H1 (cell line): ENCODE measurements at regions not wholly inside any gene's neighbourhood (a gene's known extent, or its start where the extent isn't known, plus 50 kb on each side); places are given as distances from the start of the nearest gene placed in this dataset.

Experiments used
- CTCF ChIA-PET: fragments of 300-600 bp; sonication (Branson Sonifier 250); formaldehyde crosslinking; loops from one replicate; lab custom pipeline; 2021; ENCODE audit not compliant: partially characterized antibody; lab: Charles Lee
- POLR2A ChIA-PET: fragments of 300-600 bp; sonication (Branson Sonifier 250); formaldehyde crosslinking; loops from one replicate; lab custom pipeline; 2021; ENCODE audit warnings: inconsistent platforms; ENCODE audit not compliant: partially characterized antibody; lab: Charles Lee
- DNase-seq, 2 experiments: peaks; one replicate each; pipeline versions ENCODE4 v3.0.0 to v3.0.0-alpha.2; 2010 to 2022; ENCODE audit warnings: low spot score in 2 of 2, low read depth in 1 of 2, mixed read lengths in 1 of 2
- FAIRE-seq: peaks from 2 replicates; lab custom pipeline; 2011; peaks lifted over from hg19 to GRCh38; lab: Jason Lieb, UNC
- H2AFZ ChIP-seq: 2 replicates; pipeline ENCODE4 v1.8.1; 2012; ENCODE audit warnings: low read length, inconsistent platforms
- H2AK5ac ChIP-seq: 2 replicates; pipeline ENCODE4 v1.6.1; 2013; ENCODE audit warnings: low read depth, low read length
- H2BK120ac ChIP-seq: replicated peaks from 2 replicates; pipeline ENCODE3; 2013; ENCODE audit warnings: low read depth, low read length, inconsistent platforms
- H2BK12ac ChIP-seq: 2 replicates; pipeline ENCODE4 v1.6.1; 2013; ENCODE audit warnings: low read depth, low read length
- H2BK15ac ChIP-seq: 2 replicates; pipeline ENCODE4 v1.6.1; 2013; ENCODE audit warnings: low read length
- H2BK20ac ChIP-seq: 2 replicates; pipeline ENCODE4 v1.6.1; 2013; ENCODE audit warnings: low read length
- H2BK5ac ChIP-seq: 2 replicates; pipeline ENCODE4 v1.6.1; 2013; ENCODE audit warnings: low read depth, low read length
- H3K14ac ChIP-seq: 2 replicates; pipeline ENCODE4 v1.6.1; 2013; ENCODE audit warnings: inconsistent platforms; ENCODE audit not compliant: insufficient read length
- H3K18ac ChIP-seq: 2 replicates; pipeline ENCODE4 v1.6.1; 2013; ENCODE audit warnings: low read length; ENCODE audit errors: extremely low read depth
- H3K23ac ChIP-seq: 2 replicates; pipeline ENCODE4 v1.6.1; 2013; ENCODE audit warnings: inconsistent platforms; ENCODE audit not compliant: insufficient read length
- H3K23me2 ChIP-seq: 2 replicates; pipeline ENCODE4 v1.6.1; 2013; ENCODE audit warnings: low read depth, low read length
- H3K27ac ChIP-seq: 2 replicates; pipeline ENCODE4 v1.6.1; 2011; ENCODE audit warnings: low read depth, low read length, inconsistent platforms
- H3K27me3 ChIP-seq, 4 experiments: replicated peaks in 1 of 4; 1 replicate in 1 of 4; 2 replicates in 3 of 4; pipeline versions ENCODE4 v1.6.1 to v1.8.1; 2011 to 2013; ENCODE audit warnings: low read length in 3 of 4, mild to moderate bottlenecking in 3 of 4, inconsistent platforms in 2 of 4, mixed read lengths in 2 of 4, moderate library complexity in 1 of 4; ENCODE audit not compliant: control insufficient read depth in 3 of 4, insufficient read depth in 3 of 4; ENCODE audit errors: extremely low read depth in 1 of 4
- H3K36me3 ChIP-seq, 4 experiments: 2 replicates each; pipeline versions ENCODE4 v1.6.1 to v1.8.1; 2011 to 2013; ENCODE audit warnings: mild to moderate bottlenecking in 4 of 4, low read length in 3 of 4, moderate library complexity in 2 of 4, control low read depth in 1 of 4, inconsistent platforms in 1 of 4; ENCODE audit not compliant: insufficient read depth in 4 of 4, control insufficient read depth in 2 of 4
- H3K4ac ChIP-seq: replicated peaks from 2 replicates; pipeline ENCODE3; 2013; ENCODE audit warnings: low read length, low read depth, mixed read lengths, inconsistent platforms; ENCODE audit not compliant: insufficient read length
- H3K4me1 ChIP-seq, 4 experiments: replicated peaks in 1 of 4; 1 replicate in 1 of 4; 2 replicates in 3 of 4; pipeline versions ENCODE4 v1.6.1 to v1.8.1; 2011 to 2013; ENCODE audit warnings: low read length in 3 of 4, inconsistent platforms in 2 of 4, mixed read lengths in 1 of 4; ENCODE audit not compliant: insufficient read depth in 4 of 4, control insufficient read depth in 3 of 4
- H3K4me2 ChIP-seq, 2 experiments: 2 replicates each; pipeline versions ENCODE4 v1.6.1 to v1.8.1; 2011 to 2013; ENCODE audit warnings: low read depth in 2 of 2, low read length in 2 of 2, control low read depth in 1 of 2, inconsistent platforms in 1 of 2, mild to moderate bottlenecking in 1 of 2; ENCODE audit not compliant: insufficient read depth in 1 of 2
- H3K4me3 ChIP-seq, 4 experiments: fragments of 200-600, 300-600 bp in 1 of 4; sonication (generic), shearing (Covaris generic), sonication (Bioruptor Twin) in 1 of 4; 2 replicates each; pipeline versions ENCODE4 v1.5.1 to v1.8.1; 2011 to 2016; ENCODE audit warnings: low read length in 4 of 4, low read depth in 3 of 4, control low read depth in 2 of 4, inconsistent platforms in 2 of 4, mild to moderate bottlenecking in 2 of 4, mixed read lengths in 1 of 4, moderate library complexity in 1 of 4; ENCODE audit not compliant: insufficient read depth in 2 of 4; ENCODE audit errors: extremely low read depth in 1 of 4
- H3K56ac ChIP-seq: replicated peaks from 2 replicates; pipeline ENCODE3; 2013; ENCODE audit warnings: low read depth, mild to moderate bottlenecking, mixed read lengths, low read length, inconsistent platforms; ENCODE audit not compliant: insufficient read length
- H3K79me1 ChIP-seq: 2 replicates; pipeline ENCODE4 v1.6.1; 2013; ENCODE audit warnings: low read depth, low read length, control low read depth
- H3K79me2 ChIP-seq, 2 experiments: 2 replicates each; pipeline versions ENCODE4 v1.6.1 to v1.8.1; 2012 to 2013; ENCODE audit warnings: low read length in 2 of 2, mild to moderate bottlenecking in 2 of 2, inconsistent platforms in 1 of 2; ENCODE audit not compliant: insufficient read depth in 2 of 2, control insufficient read depth in 1 of 2
- H3K9ac ChIP-seq, 4 experiments: replicated peaks in 1 of 4; 1 replicate in 1 of 4; 2 replicates in 3 of 4; pipeline versions ENCODE4 v1.6.1 to v1.8.1; 2011 to 2013; ENCODE audit warnings: low read depth in 3 of 4, low read length in 3 of 4, control low read depth in 2 of 4, mild to moderate bottlenecking in 2 of 4, moderate library complexity in 2 of 4, inconsistent platforms in 1 of 4; ENCODE audit errors: extremely low read depth in 1 of 4
- H3K9me3 ChIP-seq, 2 experiments: 2 replicates each; pipeline versions ENCODE4 v1.6.1 to v1.8.1; 2012 to 2013; ENCODE audit warnings: mild to moderate bottlenecking in 2 of 2, moderate library complexity in 2 of 2, control low read depth in 1 of 2, inconsistent platforms in 1 of 2, low read depth in 1 of 2, low read length in 1 of 2, mixed read lengths in 1 of 2; ENCODE audit not compliant: insufficient read depth in 2 of 2
- H4K20me1 ChIP-seq, 2 experiments: replicated peaks in 1 of 2; 2 replicates each; pipeline versions ENCODE3 to v1.8.1; 2011 to 2013; ENCODE audit warnings: inconsistent platforms in 2 of 2, low read length in 2 of 2, mild to moderate bottlenecking in 1 of 2; ENCODE audit not compliant: insufficient read depth in 2 of 2, control insufficient read depth in 1 of 2
- H4K5ac ChIP-seq: 2 replicates; pipeline ENCODE4 v1.6.1; 2013; ENCODE audit warnings: low read length, low read depth, mixed read lengths, inconsistent platforms; ENCODE audit not compliant: insufficient read length
- H4K8ac ChIP-seq: 2 replicates; pipeline ENCODE4 v1.8.0; 2013; ENCODE audit warnings: mild to moderate bottlenecking, moderate library complexity, low read length, inconsistent platforms; ENCODE audit not compliant: insufficient read depth; ENCODE audit errors: extremely low read depth
- H4K91ac ChIP-seq: replicated peaks from 2 replicates; pipeline ENCODE3; 2013; ENCODE audit warnings: low read length, mixed read lengths, inconsistent platforms; ENCODE audit not compliant: insufficient read length
- ATF2 ChIP-seq: IDR thresholded peaks from 2 replicates; pipeline ENCODE4 v1.6.1; 2012; ENCODE audit warnings: low read length, inconsistent platforms
- BCL11A ChIP-seq, 2 experiments: IDR thresholded peaks; one replicate each; pipeline ENCODE4 v1.6.1; 2011; ENCODE audit warnings: low read depth in 2 of 2, low read length in 2 of 2, mild to moderate bottlenecking in 2 of 2
- BRCA1 ChIP-seq: IDR thresholded peaks from 2 replicates; pipeline ENCODE4 v1.6.1; 2012; ENCODE audit warnings: low read depth, low read length, improper control_type of control experiment
- CHD1 ChIP-seq: IDR thresholded peaks from 2 replicates; pipeline ENCODE4 v1.6.1; 2012; ENCODE audit warnings: low read depth, low read length, improper control_type of control experiment
- NRF1 ChIP-seq: IDR thresholded peaks from 2 replicates; pipeline ENCODE4 v1.6.1; 2011; ENCODE audit warnings: mild to moderate bottlenecking, low read depth, low read length, improper control_type of control experiment
- RNF2 ChIP-seq: fragments of 200-900, 300-1000 bp; sonication (generic); IDR thresholded peaks from 2 replicates; pipeline ENCODE4 v1.7.1; 2016; ENCODE audit warnings: borderline replicate concordance, low read depth, mild to moderate bottlenecking, antibody characterized with exemption, low read length; ENCODE audit not compliant: poor library complexity, severe bottlenecking; ENCODE audit errors: missing control alignments
- SIN3A ChIP-seq, 2 experiments: IDR thresholded peaks in 1 of 2; conservative IDR thresholded peaks in 1 of 2; 2 replicates each; pipeline ENCODE4 v1.6.1; 2011 to 2012; ENCODE audit warnings: low read length in 2 of 2, improper control_type of control experiment in 1 of 2, low read depth in 1 of 2, mild to moderate bottlenecking in 1 of 2
- SIX5 ChIP-seq: IDR thresholded peaks from 2 replicates; pipeline ENCODE4 v1.6.1; 2011; ENCODE audit warnings: mild to moderate bottlenecking, low read depth, low read length
- SP1 ChIP-seq: IDR thresholded peaks from 2 replicates; pipeline ENCODE4 v1.6.1; 2011; ENCODE audit warnings: low read depth, low read length
- SP4 ChIP-seq: IDR thresholded peaks from 2 replicates; pipeline ENCODE4 v1.6.1; 2012; ENCODE audit warnings: low read length, inconsistent platforms
- SUZ12 ChIP-seq: fragments of 200-600 bp; sonication (generic); IDR thresholded peaks from 2 replicates; pipeline ENCODE4 v1.6.1; 2012; ENCODE audit warnings: mild to moderate bottlenecking, inconsistent platforms, low read length, moderate library complexity, mixed read lengths
- TAF1 ChIP-seq: IDR thresholded peaks from 2 replicates; pipeline ENCODE4 v1.6.1; 2011; ENCODE audit warnings: mild to moderate bottlenecking, low read depth, low read length
- TBP ChIP-seq: IDR thresholded peaks from 2 replicates; pipeline ENCODE4 v1.6.1; 2011; ENCODE audit warnings: low read depth, low read length, improper control_type of control experiment
- WGBS, 2 experiments: shearing (Covaris generic) in 1 of 2; methylation state at CpG; one replicate each; pipeline versions ENCODE4 v1.1.6 to v1.1.7; 2013 to 2015; ENCODE audit warnings: low lambda C conversion rate in 2 of 2, mixed read lengths in 2 of 2, inconsistent platforms in 1 of 2, low coverage in 1 of 2, missing lambda C conversion rate in 1 of 2; ENCODE audit not compliant: insufficient replicate concordance in 2 of 2, insufficient coverage in 1 of 2, insufficient read length in 1 of 2; ENCODE audit errors: extremely low coverage in 1 of 2, missing lambda C conversion rate in 1 of 2; 5-methylcytosine and 5-hydroxymethylcytosine counted together

DNA sequence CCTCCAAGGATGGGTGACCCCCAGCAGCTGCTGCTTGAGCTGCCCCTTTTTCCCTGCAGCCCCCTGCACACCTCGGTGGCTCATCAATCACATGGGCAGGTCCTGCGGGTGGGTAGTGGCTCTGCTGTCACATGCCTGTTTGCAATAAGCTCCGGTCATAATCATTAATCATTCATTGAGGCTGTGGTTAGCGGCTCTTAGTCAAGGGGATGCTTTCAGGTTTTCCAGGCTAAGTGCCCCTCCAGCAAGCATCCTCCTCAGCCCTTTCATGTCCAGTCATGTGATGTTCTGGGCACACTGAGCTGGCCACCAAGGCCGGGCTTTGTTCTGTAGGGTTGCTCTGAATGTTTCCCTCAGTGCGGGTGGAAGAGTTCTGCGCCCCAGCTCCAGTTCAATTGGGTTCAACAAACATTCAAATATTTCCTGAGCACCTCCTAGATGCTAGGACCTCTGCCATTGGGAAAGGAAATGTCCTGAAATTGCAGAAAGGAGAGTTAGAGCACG, 96.4 kb upstream of the LDAH start:
- Histone ChIP-seq H3K27ac (no peak overlapping the region), H2AFZ (no peak overlapping the region), H2BK20ac (no peak overlapping the region), H3K14ac (no peak overlapping the region), H3K79me1 (no peaks in the 10 kb centered on the region), H3K4me1 (peaks cover 0 to 2% (median 0%) of the 10 kb centered on the region in 4 experiments; a peak in 1 of 7 replicates), H4K8ac (no peak overlapping the region), H3K56ac (no peak overlapping the region), H3K4me2 (no peak overlapping the region), H4K5ac (no peak overlapping the region), H4K91ac (no peak overlapping the region), H3K23ac (no peak overlapping the region), H3K9me3 (no peaks in the 10 kb centered on the region), H3K18ac (no peak overlapping the region), H3K4me3 (no peak overlapping the region), H2BK15ac (no peak overlapping the region), H3K79me2 (no peaks in the 10 kb centered on the region), H3K4ac (no peak overlapping the region), H3K23me2 (no peaks in the 10 kb centered on the region; the same call in 1 of the 2 replicates), H2BK120ac (no peak overlapping the region), H3K9ac (no peak overlapping the region), H4K20me1 (no peaks in the 10 kb centered on the region), H3K27me3 (no peaks in the 10 kb centered on the region), H2BK12ac (no peak overlapping the region), H3K36me3 (no peaks in the 10 kb centered on the region), H2AK5ac (no peak overlapping the region), H2BK5ac (no peak overlapping the region)
- DNase-seq (no peak), FAIRE-seq (no peak)
- CTCF ChIA-PET = interaction anchor here (0.9 to 1.6 kb wide), 3 partner anchors 44 to 258 kb away, joined by 3 to 5 read pairs (median 4); no protein-coding TSS in a partner anchor
- WGBS, 2 experiments = 92% methylated on average over 8 of the region's 8 CpGs; no CpG with 5 or more reads in 1 of the 2 experiments
- POLR2A ChIA-PET = no interaction called here
- TF ChIP-seq RNF2 (no peak), SIN3A (conservative IDR thresholded peaks at IDR 0.05 in 1 of 2, IDR thresholded peaks at IDR 0.05 in 1 of 2; ENCODE audit: low read depth in 1 of 2, low read length in 2 of 2) (no peak), SP4 (no peak), SIX5 (no peak), SP1 (no peak), TAF1 (no peak), BCL11A (IDR thresholded peaks at IDR 0.05; ENCODE audit: low read depth in 2 of 2, low read length in 2 of 2) (no peak), ATF2 (no peak), SUZ12 (no peak), CHD1 (no peak), TBP (no peak), NRF1 (no peak), BRCA1 (no peak)
